ENCODE measurements at regions not wholly inside any gene's neighbourhood (a gene's known extent, or its start where the extent isn't known, plus 50 kb on each side); places are given as distances from the start of the nearest gene placed in this dataset.
"Not testable (repeated sequence)": the region's sequence is repeated elsewhere in the genome, so short reads cannot be mapped to it uniquely, and the experiment has no call there.

- DNase-seq (ENCODE audit: low read depth, low spot score): no peak
Measured at GRCh38 chr1:29634324-29634723, 398.0 kb downstream of the PTPRU start.

GRCh38 chr1:29633771-29634170, 397.4 kb downstream of the PTPRU start:
- no peak for DNase-seq (ENCODE audit: low read depth, low spot score)

GRCh38 chr1:29632806-29633615, 396.7 kb downstream of the PTPRU start:
- DNase-seq (ENCODE audit: low read depth, low spot score): no peak

GRCh38 chr1:29631836-29632805, 395.8 kb downstream of the PTPRU start:
- no peak for DNase-seq (ENCODE audit: low read depth, low spot score)

- no peak for DNase-seq (ENCODE audit: low read depth, low spot score)
Measured at GRCh38 chr1:29631361-29631760, 395.0 kb downstream of the PTPRU start.

- DNase-seq (ENCODE audit: low read depth, low spot score): no peak
Measured at GRCh38 chr1:29630756-29631155, 394.4 kb downstream of the PTPRU start.

GRCh38 chr1:29629814-29630516, 393.6 kb downstream of the PTPRU start:
- no peak for DNase-seq (ENCODE audit: low read depth, low spot score)

GRCh38 chr1:29629401-29629800, 393.1 kb downstream of the PTPRU start:
- DNase-seq (ENCODE audit: low read depth, low spot score): no peak

GRCh38 chr1:29628190-29628589, 391.9 kb downstream of the PTPRU start:
- no peak for DNase-seq (ENCODE audit: low read depth, low spot score)

- no peak for DNase-seq (ENCODE audit: low read depth, low spot score)
Measured at GRCh38 chr1:29626726-29627125, 390.4 kb downstream of the PTPRU start.

- DNase-seq (ENCODE audit: low read depth, low spot score): no peak
Measured at GRCh38 chr1:29626066-29626465, 389.7 kb downstream of the PTPRU start.

- no peak for DNase-seq (ENCODE audit: low read depth, low spot score)
Measured at GRCh38 chr1:29625084-29625420, 388.7 kb downstream of the PTPRU start.

GRCh38 chr1:29624320-29625083, 388.2 kb downstream of the PTPRU start:
- no peak for DNase-seq (ENCODE audit: low read depth, low spot score)

GRCh38 chr1:29623501-29623900, 387.2 kb downstream of the PTPRU start:
- no peak for DNase-seq (ENCODE audit: low read depth, low spot score)

GRCh38 chr1:29621826-29622435, 385.6 kb downstream of the PTPRU start:
- no peak for DNase-seq (ENCODE audit: low read depth, low spot score)

- no peak for DNase-seq (ENCODE audit: low read depth, low spot score)
Measured at GRCh38 chr1:29620631-29621030, 384.3 kb downstream of the PTPRU start.

- DNase-seq (ENCODE audit: low read depth, low spot score): no peak
Measured at GRCh38 chr1:29607236-29607635, 370.9 kb downstream of the PTPRU start.

- not testable (repeated sequence) for DNase-seq (ENCODE audit: low read depth, low spot score)
Measured at GRCh38 chr1:29604796-29605195, 368.5 kb downstream of the PTPRU start.

GRCh38 chr1:29603622-29604021, 367.3 kb downstream of the PTPRU start:
- no peak for DNase-seq (ENCODE audit: low read depth, low spot score)

GRCh38 chr1:29602203-29602602, 365.9 kb downstream of the PTPRU start:
- no peak for DNase-seq (ENCODE audit: low read depth, low spot score)

GRCh38 chr1:29601021-29601420, 364.7 kb downstream of the PTPRU start:
- no peak for DNase-seq (ENCODE audit: low read depth, low spot score)

All from activated CD4-positive, CD25-positive, alpha-beta regulatory T cell treated with anti-CD3 and anti-CD28 coated beads, Interleukin-2, amount 50 U/mL, for 16 hours (primary cell).